Neural cell (in vitro differentiated cells): ENCODE measurements at regions not wholly inside any gene's neighbourhood (a gene's known extent, or its start where the extent isn't known, plus 50 kb on each side); places are given as distances from the start of the nearest gene placed in this dataset.

Experiments used
- EP300 ChIP-seq: fragments of 450-650 bp; conservative IDR thresholded peaks from 2 replicates; pipeline ENCODE4 v1.6.1; 2014; ENCODE audit warnings: antibody characterized with exemption, mild to moderate bottlenecking, moderate library complexity; ENCODE audit not compliant: poor library complexity, severe bottlenecking
- EZH2 ChIP-seq: fragments of 200-600, 300-800 bp; shearing (Covaris generic), sonication (generic); IDR thresholded peaks from 2 replicates; pipeline ENCODE4 v1.6.1; 2014; ENCODE audit warnings: antibody characterized with exemption, low read length, borderline replicate concordance, mild to moderate bottlenecking; ENCODE audit not compliant: insufficient read depth, poor library complexity, severe bottlenecking
- MXI1 ChIP-seq: fragments of 450-650 bp; conservative IDR thresholded peaks from 2 replicates; pipeline ENCODE4 v1.6.1; 2014; ENCODE audit warnings: antibody characterized with exemption, mild to moderate bottlenecking; ENCODE audit not compliant: poor library complexity, severe bottlenecking
- POLR2AphosphoS5 ChIP-seq: IDR thresholded peaks from 2 replicates; pipeline ENCODE4 v1.6.1; 2012
- RAD21 ChIP-seq: fragments of 450-650 bp; conservative IDR thresholded peaks from 2 replicates; pipeline ENCODE4 v1.6.1; 2014; ENCODE audit warnings: antibody characterized with exemption, mild to moderate bottlenecking, moderate library complexity
- REST ChIP-seq: IDR thresholded peaks from 2 replicates; pipeline ENCODE4 v1.6.1; 2012; ENCODE audit warnings: borderline replicate concordance
- SMC3 ChIP-seq: fragments of 450-650 bp; conservative IDR thresholded peaks from 2 replicates; pipeline ENCODE4 v1.6.1; 2014; ENCODE audit warnings: antibody characterized with exemption, mild to moderate bottlenecking, moderate library complexity; ENCODE audit not compliant: poor library complexity
- TAF1 ChIP-seq: IDR thresholded peaks from 2 replicates; pipeline ENCODE4 v1.6.1; 2012; ENCODE audit warnings: low read depth
- TF ChIP-seq, protein P1 (sequence below): fragments of 450-650 bp; IDR thresholded peaks from 2 replicates; pipeline ENCODE4 v1.5.1; 2014; ENCODE audit warnings: antibody characterized with exemption, mild to moderate bottlenecking, moderate library complexity; ENCODE audit not compliant: poor library complexity, severe bottlenecking

GRCh38 chr11:29336727-29337575 is 679.9 kb downstream of the KCNA4 start:
- TF ChIP-seq, protein P1, sequence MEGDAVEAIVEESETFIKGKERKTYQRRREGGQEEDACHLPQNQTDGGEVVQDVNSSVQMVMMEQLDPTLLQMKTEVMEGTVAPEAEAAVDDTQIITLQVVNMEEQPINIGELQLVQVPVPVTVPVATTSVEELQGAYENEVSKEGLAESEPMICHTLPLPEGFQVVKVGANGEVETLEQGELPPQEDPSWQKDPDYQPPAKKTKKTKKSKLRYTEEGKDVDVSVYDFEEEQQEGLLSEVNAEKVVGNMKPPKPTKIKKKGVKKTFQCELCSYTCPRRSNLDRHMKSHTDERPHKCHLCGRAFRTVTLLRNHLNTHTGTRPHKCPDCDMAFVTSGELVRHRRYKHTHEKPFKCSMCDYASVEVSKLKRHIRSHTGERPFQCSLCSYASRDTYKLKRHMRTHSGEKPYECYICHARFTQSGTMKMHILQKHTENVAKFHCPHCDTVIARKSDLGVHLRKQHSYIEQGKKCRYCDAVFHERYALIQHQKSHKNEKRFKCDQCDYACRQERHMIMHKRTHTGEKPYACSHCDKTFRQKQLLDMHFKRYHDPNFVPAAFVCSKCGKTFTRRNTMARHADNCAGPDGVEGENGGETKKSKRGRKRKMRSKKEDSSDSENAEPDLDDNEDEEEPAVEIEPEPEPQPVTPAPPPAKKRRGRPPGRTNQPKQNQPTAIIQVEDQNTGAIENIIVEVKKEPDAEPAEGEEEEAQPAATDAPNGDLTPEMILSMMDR = no peak
- TF ChIP-seq EP300 = no peak
- no peak for TF ChIP-seq EZH2
- no peak for TF ChIP-seq MXI1
- TF ChIP-seq POLR2AphosphoS5 = no peak
- no peak for TF ChIP-seq SMC3
- TF ChIP-seq REST = no peak
- no peak for TF ChIP-seq RAD21
- no peak for TF ChIP-seq TAF1
